Stomach (tissue), 4 donors: ENCODE measurements at regions not wholly inside any gene's neighbourhood (a gene's known extent, or its start where the extent isn't known, plus 50 kb on each side); places are given as distances from the start of the nearest gene placed in this dataset.

ENCODE experiments used
- POLR2A ChIP-seq, 4 donors: fragments of 450-650 bp; IDR thresholded peaks; one replicate each; pipeline ENCODE4 v1.6.1; 2016; ENCODE audit warnings: antibody characterized with exemption in 4 of 4, control low read depth in 2 of 4, mild to moderate bottlenecking in 1 of 4, moderate library complexity in 1 of 4
- TF ChIP-seq, protein P1 (sequence below), 7 experiments: fragments of 450-650 bp in 4 of 7; fragments of 200-600 bp in 3 of 7; sonication (generic) in 3 of 7; IDR thresholded peaks; one replicate each; pipeline ENCODE4 v1.5.1; 2016 to 2019; ENCODE audit warnings: antibody characterized with exemption in 7 of 7, control low read depth in 2 of 7, mild to moderate bottlenecking in 1 of 7

- TF ChIP-seq, protein P1, sequence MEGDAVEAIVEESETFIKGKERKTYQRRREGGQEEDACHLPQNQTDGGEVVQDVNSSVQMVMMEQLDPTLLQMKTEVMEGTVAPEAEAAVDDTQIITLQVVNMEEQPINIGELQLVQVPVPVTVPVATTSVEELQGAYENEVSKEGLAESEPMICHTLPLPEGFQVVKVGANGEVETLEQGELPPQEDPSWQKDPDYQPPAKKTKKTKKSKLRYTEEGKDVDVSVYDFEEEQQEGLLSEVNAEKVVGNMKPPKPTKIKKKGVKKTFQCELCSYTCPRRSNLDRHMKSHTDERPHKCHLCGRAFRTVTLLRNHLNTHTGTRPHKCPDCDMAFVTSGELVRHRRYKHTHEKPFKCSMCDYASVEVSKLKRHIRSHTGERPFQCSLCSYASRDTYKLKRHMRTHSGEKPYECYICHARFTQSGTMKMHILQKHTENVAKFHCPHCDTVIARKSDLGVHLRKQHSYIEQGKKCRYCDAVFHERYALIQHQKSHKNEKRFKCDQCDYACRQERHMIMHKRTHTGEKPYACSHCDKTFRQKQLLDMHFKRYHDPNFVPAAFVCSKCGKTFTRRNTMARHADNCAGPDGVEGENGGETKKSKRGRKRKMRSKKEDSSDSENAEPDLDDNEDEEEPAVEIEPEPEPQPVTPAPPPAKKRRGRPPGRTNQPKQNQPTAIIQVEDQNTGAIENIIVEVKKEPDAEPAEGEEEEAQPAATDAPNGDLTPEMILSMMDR (IDR thresholded peaks at IDR 0.05): no peak
- TF ChIP-seq POLR2A (IDR thresholded peaks at IDR 0.05): no peak
Observed at GRCh38 chrX:39536211-39536610, 561.5 kb downstream of the BCOR start.
